ENCODE measurements at regions not wholly inside any gene's neighbourhood (a gene's known extent, or its start where the extent isn't known, plus 50 kb on each side); places are given as distances from the start of the nearest gene placed in this dataset.
A peak's percentile ranks its signal among the peaks of the same experiment; 100 is the strongest.

DNA sequence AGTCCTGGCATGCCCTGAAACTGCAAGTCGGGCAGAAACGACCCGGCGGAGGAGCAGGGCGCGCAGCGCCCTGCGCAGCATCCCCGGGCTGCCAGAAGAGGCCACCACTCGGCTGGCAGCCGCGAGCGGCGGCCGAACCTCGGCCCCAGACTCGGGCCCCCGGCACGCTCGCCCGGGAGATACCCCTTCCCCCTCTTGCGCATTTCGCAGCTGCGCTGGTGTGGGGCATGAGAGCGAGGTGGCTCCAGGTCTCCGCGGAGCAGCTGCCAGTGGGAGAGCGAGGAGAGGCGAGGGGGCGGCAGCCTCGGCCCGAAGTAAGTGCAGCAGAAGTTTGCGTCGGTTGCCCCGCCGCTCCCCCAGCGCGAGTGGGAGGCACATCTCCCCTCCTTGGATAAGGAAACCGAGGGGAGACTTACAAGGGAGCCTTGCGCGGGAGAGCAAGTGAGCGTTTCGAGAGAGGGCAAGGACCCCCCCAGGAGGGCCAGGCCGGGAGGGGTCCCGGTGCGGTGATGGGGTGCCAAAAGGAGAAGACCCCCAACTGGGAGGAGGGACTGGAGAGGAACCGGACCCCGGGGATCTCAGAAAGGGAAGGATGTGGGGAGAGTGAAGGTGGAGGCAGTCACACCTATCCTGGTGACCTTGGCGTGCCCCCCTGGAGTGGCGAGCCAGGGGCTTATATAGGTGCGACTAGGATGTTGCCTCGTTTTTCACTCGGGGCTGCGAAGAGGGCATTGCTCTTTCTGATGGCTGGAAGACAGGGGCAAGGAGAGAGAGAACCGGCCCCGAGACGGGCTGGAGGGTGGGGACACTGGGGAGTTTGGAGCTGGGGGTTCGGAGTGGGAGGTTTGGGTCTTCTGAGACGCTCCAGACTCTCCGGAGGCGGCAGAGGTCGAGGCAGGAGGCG is 256.3 kb downstream of the OTUD1 start:
- peaks cover 0 to 2% of the 10 kb centered on the region in 2 donors for H3K4me1 ChIP-seq (ENCODE audit: control insufficient read depth in 2 of 2, insufficient read depth in 2 of 2, low read length in 2 of 2)
- peaks cover 32 to 52% of the 10 kb centered on the region in 2 donors for H3K27me3 ChIP-seq (ENCODE audit: control insufficient read depth in 2 of 2, insufficient read depth in 1 of 2, low read length in 1 of 2)
- no peak overlapping the region for H3K27ac ChIP-seq (ENCODE audit: low read depth in 1 of 2, low read length in 1 of 2)
- no peaks in the 10 kb centered on the region for H3K36me3 ChIP-seq (ENCODE audit: control insufficient read depth in 2 of 2, insufficient read depth in 2 of 2, low read length in 1 of 2)
- no peak for DNase-seq (ENCODE audit: low read depth in 6 of 9, low spot score in 9 of 9)
- 2% methylated on average over 63 of the region's 63 CpGs for WGBS
- H3K9me3 ChIP-seq (ENCODE audit: control insufficient read depth in 2 of 2, insufficient read depth in 1 of 2, low read length in 1 of 2) = peaks cover 0 to 7% of the 10 kb centered on the region in 2 donors
- peak overlapping the region in 1 of 2 donors; percentile 11 for H3K4me3 ChIP-seq (ENCODE audit: low read length in 2 of 2)

DNA sequence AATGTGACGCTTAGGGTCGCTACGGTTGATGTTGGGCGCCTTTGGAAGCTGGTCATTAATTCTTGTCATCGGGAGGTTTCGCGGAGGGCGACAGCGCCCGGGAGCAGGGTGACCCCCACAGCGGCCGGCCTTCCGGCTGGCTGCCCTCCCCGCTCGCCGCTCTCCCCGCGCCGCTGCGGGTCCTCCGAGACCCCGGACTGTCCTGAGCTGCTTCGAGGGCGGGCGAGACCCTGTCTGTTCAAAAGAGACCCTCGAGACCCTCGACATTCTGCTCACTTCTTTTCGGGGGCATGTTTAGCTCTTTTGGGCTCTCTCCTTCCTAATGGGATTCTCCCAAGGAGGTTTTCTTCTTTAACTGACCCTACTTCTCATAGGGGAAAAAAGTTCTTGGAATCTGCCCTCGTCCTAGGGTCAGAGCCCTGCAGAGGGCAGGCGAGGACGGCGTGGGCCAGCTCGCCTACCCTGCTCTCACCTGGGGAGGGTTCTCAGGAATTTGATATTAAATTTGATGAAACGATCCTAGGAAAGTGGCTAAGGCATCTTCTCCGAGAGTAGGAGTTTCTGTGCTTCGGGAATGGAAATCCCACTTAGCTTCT is 257.0 kb downstream of the OTUD1 start:
- H3K36me3 ChIP-seq (ENCODE audit: control insufficient read depth in 2 of 2, insufficient read depth in 2 of 2, low read length in 1 of 2) = no peaks in the 10 kb centered on the region
- H3K27me3 ChIP-seq (ENCODE audit: control insufficient read depth in 2 of 2, insufficient read depth in 1 of 2, low read length in 1 of 2) = peaks cover 32 to 52% of the 10 kb centered on the region in 2 donors
- no peak overlapping the region for H3K4me3 ChIP-seq (ENCODE audit: low read length in 2 of 2)
- 12% methylated on average over 36 of the region's 36 CpGs for WGBS
- no peak for DNase-seq (ENCODE audit: low read depth in 6 of 9, low spot score in 9 of 9)
- peaks cover 0 to 7% of the 10 kb centered on the region in 2 donors for H3K9me3 ChIP-seq (ENCODE audit: control insufficient read depth in 2 of 2, insufficient read depth in 1 of 2, low read length in 1 of 2)
- peaks cover 0 to 2% of the 10 kb centered on the region in 2 donors for H3K4me1 ChIP-seq (ENCODE audit: control insufficient read depth in 2 of 2, insufficient read depth in 2 of 2, low read length in 2 of 2)
- no peak overlapping the region for H3K27ac ChIP-seq (ENCODE audit: low read depth in 1 of 2, low read length in 1 of 2)

DNA sequence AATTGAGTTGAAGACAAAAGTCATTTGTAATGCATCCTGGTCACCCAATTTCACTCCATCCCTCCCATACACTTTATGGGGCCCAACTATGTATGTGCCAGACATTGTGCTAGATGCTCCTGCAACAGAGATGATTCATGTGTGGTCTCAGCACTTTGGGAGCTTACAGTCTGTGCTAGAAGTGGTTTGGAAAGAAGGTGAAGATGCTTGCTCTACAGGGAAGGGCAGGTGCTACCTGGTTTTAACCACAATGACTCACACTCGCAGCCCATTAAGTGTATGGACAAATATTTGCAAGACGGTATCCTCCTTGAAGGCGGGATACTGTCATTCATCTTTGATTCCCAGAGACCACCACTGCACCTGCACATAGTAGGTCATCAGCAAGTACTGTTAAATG is 257.6 kb downstream of the OTUD1 start:
- H3K27ac ChIP-seq (ENCODE audit: low read depth in 1 of 2, low read length in 1 of 2) = no peak overlapping the region
- H3K4me1 ChIP-seq (ENCODE audit: control insufficient read depth in 2 of 2, insufficient read depth in 2 of 2, low read length in 2 of 2) = peaks cover 0 to 2% of the 10 kb centered on the region in 2 donors
- WGBS = 78% methylated on average over 3 of the region's 3 CpGs
- no peak overlapping the region for H3K4me3 ChIP-seq (ENCODE audit: low read length in 2 of 2)
- peaks cover 32 to 52% of the 10 kb centered on the region in 2 donors for H3K27me3 ChIP-seq (ENCODE audit: control insufficient read depth in 2 of 2, insufficient read depth in 1 of 2, low read length in 1 of 2)
- no peaks in the 10 kb centered on the region for H3K36me3 ChIP-seq (ENCODE audit: control insufficient read depth in 2 of 2, insufficient read depth in 2 of 2, low read length in 1 of 2)
- DNase-seq (ENCODE audit: low read depth in 6 of 9, low spot score in 9 of 9) = no peak
- peaks cover 0 to 7% of the 10 kb centered on the region in 2 donors for H3K9me3 ChIP-seq (ENCODE audit: control insufficient read depth in 2 of 2, insufficient read depth in 1 of 2, low read length in 1 of 2)

DNA sequence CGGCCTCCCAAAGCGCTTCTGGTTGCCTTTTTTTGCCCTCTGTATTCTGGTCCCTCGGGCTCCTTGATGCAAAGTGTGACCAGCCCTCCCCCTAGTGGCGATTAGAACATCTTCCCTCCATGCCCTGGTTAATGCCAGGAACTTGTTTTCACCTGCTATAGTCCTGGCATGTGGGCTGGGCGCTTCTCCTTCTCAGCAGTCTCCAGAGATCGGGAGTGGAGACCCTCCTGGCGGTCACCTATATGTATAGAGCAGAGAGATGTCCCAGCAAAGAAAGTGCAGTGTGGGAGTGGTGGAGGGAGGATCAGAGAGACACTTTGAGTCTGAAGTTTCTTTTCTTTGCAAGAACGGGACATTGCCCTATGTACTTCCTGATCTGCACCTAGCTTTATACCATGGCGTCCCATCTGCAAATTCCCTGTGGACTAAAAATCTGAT is 264.1 kb downstream of the OTUD1 start:
- no peaks in the 10 kb centered on the region for H3K9me3 ChIP-seq (ENCODE audit: control insufficient read depth in 2 of 2, insufficient read depth in 1 of 2, low read length in 1 of 2)
- H3K36me3 ChIP-seq (ENCODE audit: control insufficient read depth in 2 of 2, insufficient read depth in 2 of 2, low read length in 1 of 2) = no peaks in the 10 kb centered on the region
- no peaks in the 10 kb centered on the region for H3K4me1 ChIP-seq (ENCODE audit: control insufficient read depth in 2 of 2, insufficient read depth in 2 of 2, low read length in 2 of 2)
- H3K4me3 ChIP-seq (ENCODE audit: low read length in 2 of 2) = no peak overlapping the region
- H3K27ac ChIP-seq (ENCODE audit: low read depth in 1 of 2, low read length in 1 of 2) = no peak overlapping the region
- WGBS = 12% methylated on average over 9 of the region's 9 CpGs
- peaks cover 0 to 3% of the 10 kb centered on the region in 2 donors for H3K27me3 ChIP-seq (ENCODE audit: control insufficient read depth in 2 of 2, insufficient read depth in 1 of 2, low read length in 1 of 2)
- peak in 8 of 9 donors; percentile 23 to 70 (median 36) for DNase-seq (ENCODE audit: low read depth in 6 of 9, low spot score in 9 of 9)

DNA sequence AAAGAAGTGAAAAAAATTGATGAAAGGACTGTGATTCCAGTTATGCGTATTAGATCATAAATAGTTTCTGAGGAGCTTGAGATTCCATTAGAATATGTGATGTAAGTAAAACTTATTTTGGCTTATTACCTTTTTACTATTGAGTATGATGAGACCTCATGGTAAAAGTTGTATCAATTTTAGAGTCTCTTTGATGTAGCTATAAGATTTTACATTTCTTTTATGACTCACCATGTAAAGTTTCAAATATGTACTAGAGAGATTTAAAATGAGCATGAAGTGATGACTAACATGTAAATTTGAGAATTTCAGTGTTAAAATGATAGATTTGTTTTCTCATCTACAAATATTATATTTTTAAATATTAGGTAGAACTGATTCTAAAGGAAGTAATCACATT is 276.5 kb downstream of the OTUD1 start:
- no peaks in the 10 kb centered on the region for H3K4me1 ChIP-seq (ENCODE audit: control insufficient read depth in 2 of 2, insufficient read depth in 2 of 2, low read length in 2 of 2)
- H3K9me3 ChIP-seq (ENCODE audit: control insufficient read depth in 2 of 2, insufficient read depth in 1 of 2, low read length in 1 of 2) = no peaks in the 10 kb centered on the region
- H3K27me3 ChIP-seq (ENCODE audit: control insufficient read depth in 2 of 2, insufficient read depth in 1 of 2, low read length in 1 of 2) = no peaks in the 10 kb centered on the region
- no peak overlapping the region for H3K27ac ChIP-seq (ENCODE audit: low read depth in 1 of 2, low read length in 1 of 2)
- no peak for DNase-seq (ENCODE audit: low read depth in 6 of 9, low spot score in 9 of 9)
- WGBS = 96% methylated on average over 1 of the region's 1 CpG
- H3K36me3 ChIP-seq (ENCODE audit: control insufficient read depth in 2 of 2, insufficient read depth in 2 of 2, low read length in 1 of 2) = no peaks in the 10 kb centered on the region
- no peak overlapping the region for H3K4me3 ChIP-seq (ENCODE audit: low read length in 2 of 2)

DNA sequence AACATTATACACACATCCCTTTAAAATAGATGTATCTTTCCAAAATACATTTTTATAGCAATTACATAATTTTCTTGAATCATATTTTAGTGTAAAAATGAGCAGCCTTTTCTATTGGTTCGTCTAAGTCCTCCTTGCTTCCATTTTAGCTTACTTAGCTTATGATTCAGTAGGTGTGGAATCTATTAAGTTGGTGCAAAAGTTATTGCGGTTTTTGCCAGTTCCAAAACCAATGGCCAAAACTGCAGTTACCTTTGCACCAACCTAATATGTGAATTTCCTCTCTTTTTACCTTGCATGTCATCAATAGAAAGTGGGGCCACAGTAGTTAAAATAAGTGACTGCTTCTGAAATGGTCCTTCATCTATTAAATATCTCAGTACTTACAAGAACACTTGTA is 279.0 kb downstream of the OTUD1 start:
- no peak for DNase-seq (ENCODE audit: low read depth in 6 of 9, low spot score in 9 of 9)
- WGBS = 79% methylated on average over 2 of the region's 2 CpGs

GRCh38 chr10:23718946-23719345 is 280.1 kb downstream of the OTUD1 start:
- WGBS = 92% methylated on average over 3 of the region's 3 CpGs
- H3K27ac ChIP-seq (ENCODE audit: low read depth in 1 of 2, low read length in 1 of 2) = no peak overlapping the region
- H3K4me1 ChIP-seq (ENCODE audit: control insufficient read depth in 2 of 2, insufficient read depth in 2 of 2, low read length in 2 of 2) = no peaks in the 10 kb centered on the region
- no peak for DNase-seq (ENCODE audit: low read depth in 6 of 9, low spot score in 9 of 9)
- no peaks in the 10 kb centered on the region for H3K27me3 ChIP-seq (ENCODE audit: control insufficient read depth in 2 of 2, insufficient read depth in 1 of 2, low read length in 1 of 2)
- H3K9me3 ChIP-seq (ENCODE audit: control insufficient read depth in 2 of 2, insufficient read depth in 1 of 2, low read length in 1 of 2) = no peaks in the 10 kb centered on the region
- H3K36me3 ChIP-seq (ENCODE audit: control insufficient read depth in 2 of 2, insufficient read depth in 2 of 2, low read length in 1 of 2) = no peaks in the 10 kb centered on the region
- no peak overlapping the region for H3K4me3 ChIP-seq (ENCODE audit: low read length in 2 of 2)

More for the DNA sequence above, 279.0 kb downstream of the OTUD1 start:
- no peaks in the 10 kb centered on the region for H3K9me3 ChIP-seq (ENCODE audit: control insufficient read depth in 2 of 2, insufficient read depth in 1 of 2, low read length in 1 of 2)
- no peak overlapping the region for H3K4me3 ChIP-seq (ENCODE audit: low read length in 2 of 2)
- H3K36me3 ChIP-seq (ENCODE audit: control insufficient read depth in 2 of 2, insufficient read depth in 2 of 2, low read length in 1 of 2) = no peaks in the 10 kb centered on the region
- H3K27ac ChIP-seq (ENCODE audit: low read depth in 1 of 2, low read length in 1 of 2) = no peak overlapping the region
- H3K4me1 ChIP-seq (ENCODE audit: control insufficient read depth in 2 of 2, insufficient read depth in 2 of 2, low read length in 2 of 2) = no peaks in the 10 kb centered on the region
- no peaks in the 10 kb centered on the region for H3K27me3 ChIP-seq (ENCODE audit: control insufficient read depth in 2 of 2, insufficient read depth in 1 of 2, low read length in 1 of 2)

GRCh38 chr10:23723796-23724195 is 284.9 kb downstream of the OTUD1 start:
- no peak for DNase-seq (ENCODE audit: low read depth in 6 of 9, low spot score in 9 of 9)
- H3K4me3 ChIP-seq (ENCODE audit: low read length in 2 of 2) = no peak overlapping the region
- WGBS = 93% methylated on average over 6 of the region's 6 CpGs
- H3K27me3 ChIP-seq (ENCODE audit: control insufficient read depth in 2 of 2, insufficient read depth in 1 of 2, low read length in 1 of 2) = no peaks in the 10 kb centered on the region
- no peaks in the 10 kb centered on the region for H3K4me1 ChIP-seq (ENCODE audit: control insufficient read depth in 2 of 2, insufficient read depth in 2 of 2, low read length in 2 of 2)
- H3K27ac ChIP-seq (ENCODE audit: low read depth in 1 of 2, low read length in 1 of 2) = no peak overlapping the region
- no peaks in the 10 kb centered on the region for H3K9me3 ChIP-seq (ENCODE audit: control insufficient read depth in 2 of 2, insufficient read depth in 1 of 2, low read length in 1 of 2)
- H3K36me3 ChIP-seq (ENCODE audit: control insufficient read depth in 2 of 2, insufficient read depth in 2 of 2, low read length in 1 of 2) = no peaks in the 10 kb centered on the region

DNA sequence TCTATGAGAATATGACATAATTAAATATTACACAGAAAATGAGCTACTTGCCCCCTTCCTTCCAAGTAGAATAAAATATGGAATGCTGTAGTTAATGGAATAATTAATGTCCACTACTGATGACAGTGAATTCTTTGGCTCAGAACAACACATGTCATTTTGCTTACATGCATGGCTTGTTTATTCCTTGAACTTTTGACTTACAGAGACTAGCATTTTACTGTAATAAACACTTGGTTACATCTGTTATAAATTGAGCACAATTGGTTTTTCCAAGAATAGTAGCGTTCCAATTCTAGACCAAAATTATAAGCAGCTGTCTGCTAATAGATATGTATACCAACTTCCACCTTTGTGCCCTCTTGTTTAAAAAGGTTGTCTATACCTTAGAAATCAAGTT is 286.7 kb downstream of the OTUD1 start:
- H3K27me3 ChIP-seq (ENCODE audit: control insufficient read depth in 2 of 2, insufficient read depth in 1 of 2, low read length in 1 of 2) = no peaks in the 10 kb centered on the region
- H3K27ac ChIP-seq (ENCODE audit: low read depth in 1 of 2, low read length in 1 of 2) = no peak overlapping the region
- DNase-seq (ENCODE audit: low read depth in 6 of 9, low spot score in 9 of 9) = no peak
- H3K36me3 ChIP-seq (ENCODE audit: control insufficient read depth in 2 of 2, insufficient read depth in 2 of 2, low read length in 1 of 2) = no peaks in the 10 kb centered on the region
- H3K4me3 ChIP-seq (ENCODE audit: low read length in 2 of 2) = no peak overlapping the region
- H3K4me1 ChIP-seq (ENCODE audit: control insufficient read depth in 2 of 2, insufficient read depth in 2 of 2, low read length in 2 of 2) = no peaks in the 10 kb centered on the region
- WGBS = 92% methylated on average over 1 of the region's 1 CpG
- H3K9me3 ChIP-seq (ENCODE audit: control insufficient read depth in 2 of 2, insufficient read depth in 1 of 2, low read length in 1 of 2) = no peaks in the 10 kb centered on the region

Measured in thymus (tissue), 11 donors.